Suprapubic skin (tissue), 4 donors: ENCODE measurements at regions not wholly inside any gene's neighbourhood (a gene's known extent, or its start where the extent isn't known, plus 50 kb on each side); places are given as distances from the start of the nearest gene placed in this dataset.
"Not testable (repeated sequence)": the region's sequence is repeated elsewhere in the genome, so short reads cannot be mapped to it uniquely, and the experiment has no call there.

Experiments used
- CTCF ChIP-seq, 2 donors: fragments of 200-600 bp in 1 of 2; fragments of 450-650 bp in 1 of 2; sonication (generic) in 1 of 2; IDR thresholded peaks; one replicate each; pipeline ENCODE4 v1.5.1; 2016 to 2019; ENCODE audit warnings: antibody characterized with exemption in 2 of 2, mild to moderate bottlenecking in 1 of 2, moderate library complexity in 1 of 2
- EP300 ChIP-seq: sonication (generic); formaldehyde crosslinking; IDR thresholded peaks from one replicate; pipeline ENCODE4 v1.6.1; 2017; ENCODE audit warnings: antibody characterized with exemption
- POLR2A ChIP-seq, 2 donors: fragments of 450-650 bp; IDR thresholded peaks; one replicate each; pipeline ENCODE4 v1.6.1; 2017; ENCODE audit warnings: antibody characterized with exemption in 2 of 2, mild to moderate bottlenecking in 2 of 2, moderate library complexity in 2 of 2
- POLR2AphosphoS5 ChIP-seq, 3 donors: sonication (generic); formaldehyde crosslinking; IDR thresholded peaks; one replicate each; pipeline ENCODE4 v1.6.1; 2017; ENCODE audit warnings: antibody characterized with exemption in 3 of 3

- TF ChIP-seq CTCF (IDR thresholded peaks at IDR 0.05); POLR2AphosphoS5 (IDR thresholded peaks at IDR 0.05); POLR2A (IDR thresholded peaks at IDR 0.05); EP300: not testable (repeated sequence)
These were observed 578.6 kb downstream of the TSPY10 start for GRCh38 chrY:10106252-10106651.
